HS-5 (cell line): ENCODE measurements at regions not wholly inside any gene's neighbourhood (a gene's known extent, or its start where the extent isn't known, plus 50 kb on each side); places are given as distances from the start of the nearest gene placed in this dataset.
A peak's percentile ranks its signal among the peaks of the same experiment; 100 is the strongest.

ENCODE experiments used
- DNase-seq: peaks from one replicate; pipeline ENCODE4 v3.0.0-alpha.2; 2012; ENCODE audit warnings: low read depth

GRCh38 chr11:15379483-15379882, 264.8 kb downstream of the INSC start:
- DNase-seq: no peak

- no peak for DNase-seq
Measured at GRCh38 chr11:15390857-15391256, 276.1 kb downstream of the INSC start.

GRCh38 chr11:15396778-15397177, 282.1 kb downstream of the INSC start:
- no peak for DNase-seq

- no peak for DNase-seq
Measured at GRCh38 chr11:15406851-15407351, 292.2 kb downstream of the INSC start.

GRCh38 chr11:15412054-15412453, 297.3 kb downstream of the INSC start:
- DNase-seq: no peak

- DNase-seq: no peak
Measured at GRCh38 chr11:15418921-15419320, 304.2 kb downstream of the INSC start.

GRCh38 chr11:15419696-15420095, 305.0 kb downstream of the INSC start:
- no peak for DNase-seq

- no peak for DNase-seq
Measured at GRCh38 chr11:15430381-15430780, 315.7 kb downstream of the INSC start.

- no peak for DNase-seq
Measured at GRCh38 chr11:15434529-15434928, 319.8 kb downstream of the INSC start.

GRCh38 chr11:15446315-15446714, 331.6 kb downstream of the INSC start:
- no peak for DNase-seq

- no peak for DNase-seq
Measured at GRCh38 chr11:15446929-15447328, 332.2 kb downstream of the INSC start.

- DNase-seq: no peak
Measured at GRCh38 chr11:15451713-15452112, 337.0 kb downstream of the INSC start.

- no peak for DNase-seq
Measured at GRCh38 chr11:15453211-15453765, 338.6 kb downstream of the INSC start.

GRCh38 chr11:15468466-15468865, 353.7 kb downstream of the INSC start:
- DNase-seq: peak; percentile 13

- DNase-seq: no peak
Measured at GRCh38 chr11:15471048-15471894, 356.5 kb downstream of the INSC start.

- DNase-seq: no peak
Measured at GRCh38 chr11:15471895-15472799, 357.4 kb downstream of the INSC start.

- DNase-seq: no peak
Measured at GRCh38 chr11:15473954-15474837, 359.5 kb downstream of the INSC start.

- no peak for DNase-seq
Measured at GRCh38 chr11:15476371-15476917, 361.7 kb downstream of the INSC start.

GRCh38 chr11:15481871-15482270, 367.1 kb downstream of the INSC start:
- DNase-seq: no peak

GRCh38 chr11:15483205-15483604, 368.5 kb downstream of the INSC start:
- no peak for DNase-seq

GRCh38 chr11:15484398-15484797, 369.7 kb downstream of the INSC start:
- no peak for DNase-seq
